NCI-H1694 (cell line): ENCODE measurements at regions not wholly inside any gene's neighbourhood (a gene's known extent, or its start where the extent isn't known, plus 50 kb on each side); places are given as distances from the start of the nearest gene placed in this dataset.
A peak's percentile ranks its signal among the peaks of the same experiment; 100 is the strongest.

Experiments used
- DNase-seq: peaks from one replicate; lab custom pipeline; 2025; lab: John Stamatoyannopoulos, UW

DNA sequence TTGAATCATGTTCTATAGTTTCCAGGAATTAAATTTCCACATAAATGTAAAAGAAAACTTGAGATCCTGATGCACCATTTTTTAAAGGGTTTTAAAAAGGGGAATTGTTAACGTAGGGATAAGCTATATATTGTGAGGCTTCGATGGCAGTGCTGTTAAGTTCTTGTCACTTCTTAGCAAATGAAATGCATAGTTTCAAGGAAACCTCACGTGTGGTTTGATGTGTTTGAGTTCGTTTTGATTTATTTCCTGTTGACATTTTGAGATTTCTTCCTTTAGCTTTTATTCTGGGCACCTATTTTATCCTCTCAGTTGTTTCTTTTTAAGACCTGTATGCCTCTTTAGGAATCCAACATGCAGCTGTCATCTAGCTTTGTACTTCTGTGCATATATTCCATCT, 301.0 kb downstream of the DOCK8 start:
- DNase-seq: no peak

DNA sequence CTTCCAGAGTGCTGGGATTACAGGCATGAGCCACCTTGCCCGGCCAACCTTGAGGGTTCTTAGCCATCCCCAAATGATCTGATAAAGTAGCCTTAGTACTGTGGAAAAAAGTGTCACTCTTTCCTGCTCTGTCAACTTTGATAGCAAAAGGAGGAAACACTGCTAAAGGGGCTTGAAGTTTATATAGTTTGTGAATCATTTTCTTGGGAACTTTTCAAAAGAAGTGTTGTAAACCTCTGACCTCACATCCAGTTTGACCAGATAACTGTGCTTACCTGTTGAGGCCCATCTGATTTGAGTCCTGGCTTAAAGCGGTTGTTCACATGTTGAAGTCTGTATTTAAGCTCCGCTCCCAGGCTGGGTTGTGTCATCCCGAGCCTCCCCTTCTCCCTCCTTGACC, 303.3 kb downstream of the DOCK8 start:
- no peak for DNase-seq

DNA sequence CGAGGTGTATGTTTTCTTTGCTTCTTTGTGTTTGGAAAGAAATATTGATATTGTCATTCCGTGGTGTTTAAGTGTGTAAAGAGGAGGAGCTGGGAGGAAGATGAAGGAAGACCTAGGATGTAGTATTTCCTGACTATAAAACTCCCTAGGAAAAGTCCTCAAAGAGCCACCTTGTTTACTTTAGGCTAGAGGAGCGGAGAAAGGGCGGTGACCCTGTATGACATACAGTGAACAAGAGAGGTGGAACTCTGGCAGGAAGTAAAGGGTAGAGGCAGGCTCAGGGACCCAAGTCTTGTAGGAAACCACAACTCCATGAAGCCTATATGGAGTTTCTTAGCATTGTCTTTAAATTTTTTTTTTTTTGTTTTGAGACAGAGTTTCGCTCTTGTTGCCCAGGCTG, 303.9 kb downstream of the DOCK8 start:
- no peak for DNase-seq

DNA sequence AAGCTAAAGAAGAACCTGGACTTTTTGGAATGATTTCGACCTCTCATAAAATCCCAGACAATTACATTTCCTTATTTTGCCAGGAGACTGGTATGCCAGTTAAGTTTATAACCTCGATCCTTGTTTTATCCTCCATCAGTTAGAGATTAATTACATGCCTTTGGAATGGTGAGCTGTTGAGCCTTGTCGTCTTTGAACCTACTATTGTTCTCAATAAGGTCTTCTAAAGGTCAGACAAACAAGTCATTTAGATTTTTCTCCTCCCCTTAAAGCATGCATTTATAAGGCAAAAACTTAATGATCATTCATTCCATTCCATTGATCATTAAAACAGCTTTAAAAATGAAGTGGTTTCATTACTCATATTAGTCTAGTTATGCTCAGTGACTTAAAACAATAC, 304.9 kb downstream of the DOCK8 start:
- no peak for DNase-seq

DNA sequence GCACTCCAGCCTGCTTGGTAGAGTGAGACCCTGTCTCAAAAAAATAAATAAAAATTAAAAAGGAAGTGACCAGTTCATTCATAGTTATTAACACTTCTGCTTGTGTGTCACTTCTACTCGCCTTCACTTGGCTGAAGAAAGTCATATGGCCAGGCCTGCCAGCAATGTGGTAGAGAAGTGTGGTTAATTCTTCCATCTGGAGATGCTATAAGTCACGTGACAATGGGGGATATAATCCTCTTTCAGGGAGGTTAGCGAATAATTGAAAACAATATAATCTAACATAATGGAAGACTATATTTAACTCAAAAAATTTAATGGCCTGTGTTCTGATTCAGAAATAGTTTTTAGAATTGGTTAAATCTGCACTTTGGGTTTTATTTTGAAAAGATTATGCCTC, 305.6 kb downstream of the DOCK8 start:
- no peak for DNase-seq

DNA sequence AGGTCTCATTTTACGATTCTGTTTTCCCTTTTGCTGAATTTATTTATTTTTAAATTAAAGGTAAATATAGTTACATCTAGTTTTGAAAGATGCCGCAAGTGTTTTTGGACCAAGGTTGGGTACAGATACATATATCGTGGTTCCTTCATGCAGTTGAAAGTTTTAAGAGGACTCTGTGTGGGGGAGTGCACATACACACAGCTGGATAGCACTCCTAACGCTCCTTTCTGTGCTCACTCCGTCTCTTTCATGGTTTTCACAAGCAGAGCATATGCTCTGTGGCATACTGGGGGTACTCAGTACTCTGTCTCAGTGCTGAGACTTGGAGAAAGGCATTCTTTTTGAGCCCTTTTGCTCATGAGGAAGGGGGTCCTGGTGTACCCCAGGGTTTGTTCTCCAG, 307.5 kb downstream of the DOCK8 start:
- DNase-seq: no peak

DNA sequence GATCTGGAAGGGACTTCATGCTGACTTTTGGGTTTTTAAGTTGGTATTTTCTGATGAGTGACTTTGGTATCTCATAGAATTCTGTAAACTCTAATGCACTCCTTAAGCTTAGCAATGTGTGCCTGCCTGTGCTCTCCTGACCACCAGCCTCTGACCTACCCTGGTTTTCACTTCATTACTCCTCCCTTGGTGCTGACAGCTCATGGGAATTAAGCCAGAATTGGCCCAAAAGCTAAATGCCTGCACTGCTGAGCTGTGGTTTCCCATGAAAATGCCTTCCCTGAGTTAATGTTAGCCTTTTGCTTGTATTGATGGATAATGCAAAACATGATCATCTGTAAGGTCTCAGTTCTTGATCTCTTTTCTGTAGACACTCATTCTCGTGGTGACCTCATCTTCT, 308.0 kb downstream of the DOCK8 start:
- no peak for DNase-seq

DNA sequence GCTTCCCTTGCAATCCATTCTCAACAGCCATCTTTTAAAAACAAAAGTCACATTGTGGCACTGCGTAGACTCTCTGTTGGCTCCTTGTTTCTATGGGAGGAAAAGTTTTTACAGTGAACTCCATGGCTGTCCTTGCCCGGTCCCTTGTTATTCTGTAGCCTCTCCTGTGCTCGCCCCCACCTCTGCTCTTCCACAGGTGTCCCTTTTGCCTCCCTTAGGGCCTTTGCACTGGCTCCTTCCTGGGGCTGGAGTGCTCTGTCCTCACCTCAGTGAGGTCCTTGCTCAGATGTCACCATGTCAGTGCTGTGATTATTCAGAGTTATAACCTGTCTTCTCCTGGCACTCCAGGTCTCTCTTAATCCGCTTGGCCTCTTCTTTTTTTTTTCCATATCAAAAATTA, 308.8 kb downstream of the DOCK8 start:
- DNase-seq: no peak

DNA sequence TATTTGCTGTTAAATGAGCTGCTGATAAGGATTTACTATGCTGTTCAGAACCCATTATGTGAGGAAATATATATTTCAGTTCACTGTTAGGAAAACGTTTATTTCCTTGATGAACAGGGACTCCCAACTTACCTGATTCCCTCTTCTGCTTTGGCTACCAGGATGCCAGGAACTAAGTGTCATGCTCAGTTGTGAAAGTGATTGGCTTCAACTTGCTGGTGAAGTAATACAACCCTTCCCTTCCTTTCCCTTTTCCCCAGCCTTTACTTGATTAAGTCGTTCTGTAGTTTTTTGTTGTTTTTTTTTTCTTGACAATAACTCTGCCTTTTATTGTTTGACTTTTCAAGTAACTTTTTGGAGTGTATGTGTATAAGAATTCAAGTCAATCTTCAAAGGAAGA, 309.3 kb downstream of the DOCK8 start:
- no peak for DNase-seq

DNA sequence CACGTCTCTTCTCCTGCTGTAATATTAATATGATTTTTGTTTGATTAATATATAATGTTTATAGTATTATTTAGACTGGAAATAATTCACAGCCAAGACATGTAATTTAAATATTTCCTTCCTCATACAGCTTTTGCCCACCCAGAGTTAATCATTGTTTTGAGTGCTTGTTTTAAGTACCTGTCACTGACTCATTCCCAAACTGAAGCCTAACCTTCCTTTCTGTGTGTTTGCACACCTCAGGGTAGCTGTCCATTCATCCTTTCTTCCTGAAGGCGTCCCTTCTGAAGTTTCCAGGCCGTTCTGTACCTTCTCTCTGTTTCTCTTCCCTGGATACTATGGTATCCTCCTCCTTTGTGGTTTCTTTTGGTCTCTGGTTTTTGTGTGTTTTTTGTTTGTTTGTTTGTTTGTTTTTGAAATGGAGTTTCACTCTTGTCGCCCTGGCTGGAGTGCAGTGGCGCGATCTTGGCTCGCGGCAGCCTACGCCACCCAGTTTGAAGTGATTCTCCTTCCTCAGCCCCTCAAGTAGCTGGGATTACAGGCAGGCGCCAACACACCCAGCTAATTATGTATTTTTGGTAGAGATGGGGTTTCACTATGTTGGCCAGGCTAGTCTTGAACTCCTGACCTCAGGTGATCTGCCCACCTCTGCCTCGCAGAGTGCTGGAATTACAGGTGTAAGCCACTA, 312.4 kb downstream of the DOCK8 start:
- no peak for DNase-seq

DNA sequence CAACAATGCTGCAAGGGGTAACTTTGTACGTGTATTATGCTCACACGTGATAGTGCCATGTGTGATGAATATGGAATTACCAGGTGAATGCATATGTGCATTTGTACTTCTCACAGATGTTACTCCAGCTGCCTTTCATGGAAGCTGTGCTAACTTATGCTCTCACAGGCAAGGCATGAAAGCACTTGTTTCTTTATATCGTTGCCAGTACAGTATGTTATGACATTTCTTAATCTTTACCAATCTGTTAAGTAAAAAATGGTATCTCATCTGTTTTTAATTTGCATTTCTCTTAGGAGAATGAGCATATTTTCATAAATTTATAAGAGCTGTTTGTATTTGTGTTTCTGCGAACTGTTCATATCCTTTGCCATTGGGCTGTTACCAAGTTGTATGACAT, 311.8 kb upstream of the DMRT1 start:
- DNase-seq: no peak

DNA sequence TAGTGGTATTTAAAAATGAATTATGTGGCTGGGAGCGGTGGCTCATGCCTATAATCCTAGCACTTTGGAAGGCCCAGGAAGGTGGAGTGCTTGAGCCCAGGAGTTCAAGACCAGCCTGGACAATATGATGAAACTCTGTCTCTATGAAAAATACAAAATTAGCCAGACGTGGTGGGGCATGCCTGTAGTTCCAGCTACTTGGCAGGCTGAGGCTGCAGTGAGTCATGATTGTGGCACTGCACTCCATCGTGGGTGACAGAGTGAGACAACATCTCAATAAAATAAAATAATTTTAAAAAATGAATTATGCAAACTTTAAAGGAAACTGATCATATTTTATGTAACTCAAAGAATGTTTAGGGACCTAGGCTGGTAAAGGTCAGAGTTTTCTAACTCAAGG, 310.8 kb upstream of the DMRT1 start:
- peak; percentile 26 for DNase-seq

DNA sequence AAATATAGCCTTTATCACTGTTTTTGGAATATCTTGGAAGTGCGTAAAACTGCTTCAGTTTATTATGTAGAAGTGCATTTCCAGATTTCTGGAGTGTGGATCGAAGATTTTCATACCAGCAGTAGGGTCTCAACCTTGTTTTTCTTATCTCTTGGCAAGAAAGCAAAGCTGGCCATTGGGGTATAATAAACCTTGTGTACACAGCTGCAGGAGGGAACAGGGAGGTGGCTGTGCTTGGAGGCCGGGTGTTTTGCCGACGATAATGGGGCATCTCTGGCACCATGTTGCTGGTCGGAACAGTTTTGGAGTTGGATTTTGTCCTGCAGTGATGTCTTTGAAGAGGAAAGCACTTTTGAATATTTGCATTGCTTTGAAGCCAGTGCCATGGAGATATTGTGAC, 308.8 kb upstream of the DMRT1 start:
- no peak for DNase-seq

DNA sequence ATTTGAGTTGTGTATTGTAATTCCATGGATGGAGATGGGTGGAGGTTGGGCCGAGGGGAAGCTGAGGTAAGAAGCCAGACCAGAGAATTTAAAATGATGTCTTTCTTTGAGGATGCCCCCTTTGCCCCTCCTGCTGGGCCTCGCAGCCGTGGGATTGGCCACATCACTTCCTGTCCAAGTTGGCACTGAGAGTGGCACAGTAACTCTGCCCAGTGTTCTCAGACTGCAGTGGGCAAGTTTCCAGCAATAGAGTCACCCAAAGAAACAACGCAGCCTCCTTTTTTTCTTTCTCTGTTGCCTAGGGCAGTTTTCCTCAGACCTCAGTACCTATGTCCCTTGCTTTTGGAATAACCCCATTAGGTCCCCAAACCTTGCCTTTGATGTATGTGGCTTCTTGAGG, 306.6 kb upstream of the DMRT1 start:
- no peak for DNase-seq

DNA sequence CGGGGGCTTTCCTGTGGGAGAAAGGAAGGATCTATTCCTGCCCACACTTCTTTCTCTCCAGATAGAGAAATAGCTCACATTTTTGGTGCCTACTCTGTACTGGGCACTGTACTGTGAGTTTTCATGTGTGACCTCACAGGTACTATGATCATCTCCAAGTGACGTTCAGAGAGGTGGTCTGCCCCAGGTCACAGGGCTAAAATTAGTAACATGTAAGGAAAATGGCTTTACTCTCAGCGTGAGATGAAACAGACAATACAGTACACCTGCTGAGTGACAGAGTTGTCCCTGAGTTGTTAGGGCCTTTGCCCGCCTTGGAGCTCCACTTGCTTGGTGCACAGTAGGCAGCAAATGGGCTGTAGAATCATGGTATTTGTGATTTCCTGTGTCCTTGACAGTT, 306.1 kb upstream of the DMRT1 start:
- no peak for DNase-seq

DNA sequence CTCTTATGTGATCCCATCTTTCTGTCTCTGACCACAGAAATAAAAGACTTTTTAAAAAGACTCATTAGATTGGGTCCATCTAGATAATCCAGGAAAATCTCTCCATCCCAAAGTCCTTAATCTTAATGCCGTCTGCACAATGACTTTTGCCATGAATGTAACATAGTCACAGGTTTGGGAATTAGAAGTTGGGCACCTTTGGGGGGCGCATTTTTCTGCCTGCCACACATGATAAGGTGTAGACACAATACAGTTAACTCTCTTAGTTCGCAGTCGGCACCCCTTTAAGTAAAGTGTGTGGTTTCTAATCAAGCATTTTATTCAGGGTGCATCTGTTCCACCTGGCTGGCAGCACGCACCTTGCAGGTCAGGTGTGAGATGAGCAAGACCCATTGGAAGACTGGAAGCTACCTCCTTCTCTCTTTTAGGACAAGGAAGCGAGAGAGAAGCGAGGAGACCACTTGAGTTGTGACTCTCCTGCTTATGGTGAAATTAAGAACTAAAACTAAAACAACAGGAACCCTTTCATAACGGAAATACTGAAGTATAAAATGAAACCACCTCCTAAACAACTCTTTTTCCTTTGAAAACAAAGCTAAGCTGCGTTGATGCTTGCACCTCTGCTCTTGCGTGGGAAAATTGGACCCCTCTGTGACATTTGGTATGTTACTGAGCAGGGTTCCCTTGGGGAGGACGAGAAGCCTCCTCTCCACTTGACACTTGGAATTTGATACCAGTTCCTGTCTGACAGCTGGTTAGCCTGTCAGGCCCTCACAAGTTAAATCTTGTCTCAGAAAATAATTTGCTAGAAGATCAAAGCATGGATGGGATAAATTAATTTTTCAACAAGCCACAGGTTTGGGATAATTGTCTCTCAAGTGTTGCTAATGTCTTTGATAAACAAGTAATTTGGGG, 304.6 kb upstream of the DMRT1 start:
- DNase-seq: peak; percentile 73

DNA sequence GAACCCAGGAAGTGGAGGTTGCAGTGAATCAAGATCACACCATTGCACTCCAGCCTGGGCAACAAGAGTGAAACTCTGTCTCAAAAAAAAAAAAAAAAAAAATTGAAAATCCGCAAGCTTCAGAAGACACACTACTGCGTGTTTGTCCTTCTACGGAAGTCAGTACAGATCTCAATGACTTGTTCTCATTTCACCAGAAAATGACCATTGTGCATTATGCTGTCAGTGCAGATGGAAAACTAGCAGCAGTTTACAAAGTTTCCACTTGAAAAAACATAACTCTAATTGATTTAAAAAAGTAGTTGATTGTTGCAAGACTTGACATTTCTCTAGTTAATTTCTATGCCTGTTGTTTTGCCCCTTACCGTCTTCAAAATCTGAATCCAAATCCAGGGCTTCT, 298.0 kb upstream of the DMRT1 start:
- DNase-seq: no peak

DNA sequence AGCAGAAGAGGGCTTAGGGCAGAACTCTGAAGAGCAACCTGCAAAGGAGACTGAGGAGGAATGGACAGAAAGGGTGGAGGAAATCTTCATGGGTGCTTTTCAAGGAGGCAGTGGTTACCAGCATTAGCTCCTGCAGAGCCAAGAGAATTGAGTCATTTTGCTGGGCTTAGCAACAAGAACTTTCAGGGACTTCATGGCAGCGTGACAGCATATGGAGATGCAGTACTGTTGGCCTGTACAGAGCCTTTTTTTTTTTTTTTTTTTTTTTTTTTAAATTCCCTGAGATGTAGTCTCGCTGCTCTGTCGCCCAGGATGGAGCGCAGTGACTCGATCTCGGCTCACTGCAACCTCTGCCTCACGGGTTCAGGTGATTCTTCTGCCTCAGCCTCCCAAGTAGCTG, 296.0 kb upstream of the DMRT1 start:
- no peak for DNase-seq

DNA sequence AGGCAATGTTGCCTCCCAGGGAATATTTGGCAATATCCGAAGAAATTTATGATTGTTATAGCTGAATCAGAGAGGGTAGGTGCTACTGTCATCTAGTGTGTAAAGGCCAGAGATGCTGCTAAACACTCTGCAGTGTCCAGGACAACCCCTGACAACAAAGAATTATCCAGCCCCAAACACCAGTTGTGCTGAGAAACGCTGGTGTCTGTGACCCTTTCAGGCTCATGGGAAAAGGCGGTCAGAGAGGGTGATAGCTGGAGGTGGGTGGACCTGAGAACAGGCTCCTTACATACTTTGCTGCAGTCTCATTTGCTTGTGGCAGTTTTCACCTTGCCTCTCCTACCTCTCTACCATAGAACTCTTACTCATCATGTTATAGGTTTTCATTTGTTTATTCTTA, 295.3 kb upstream of the DMRT1 start:
- no peak for DNase-seq

DNA sequence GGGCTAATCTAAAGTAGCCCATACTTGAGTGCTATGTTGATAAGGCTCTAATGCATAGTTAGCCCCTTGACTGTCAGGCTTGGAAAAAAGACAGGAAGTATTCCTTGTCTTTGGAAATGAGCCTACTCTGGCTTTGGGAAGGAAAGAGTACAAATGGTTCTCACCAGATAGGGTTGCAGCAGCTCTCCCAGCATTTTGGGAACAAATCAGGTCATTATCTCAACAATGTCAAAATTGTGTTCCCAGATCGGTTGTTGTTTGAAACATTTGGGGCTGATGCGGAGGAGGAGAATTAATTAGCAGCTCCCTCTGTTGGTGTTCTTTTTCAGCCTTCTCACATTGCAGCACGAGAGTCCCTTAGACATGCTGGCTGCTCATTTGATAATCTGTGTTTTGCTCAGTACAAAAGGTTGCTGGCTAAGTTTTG, 294.7 kb upstream of the DMRT1 start:
- DNase-seq: peak; percentile 59

DNA sequence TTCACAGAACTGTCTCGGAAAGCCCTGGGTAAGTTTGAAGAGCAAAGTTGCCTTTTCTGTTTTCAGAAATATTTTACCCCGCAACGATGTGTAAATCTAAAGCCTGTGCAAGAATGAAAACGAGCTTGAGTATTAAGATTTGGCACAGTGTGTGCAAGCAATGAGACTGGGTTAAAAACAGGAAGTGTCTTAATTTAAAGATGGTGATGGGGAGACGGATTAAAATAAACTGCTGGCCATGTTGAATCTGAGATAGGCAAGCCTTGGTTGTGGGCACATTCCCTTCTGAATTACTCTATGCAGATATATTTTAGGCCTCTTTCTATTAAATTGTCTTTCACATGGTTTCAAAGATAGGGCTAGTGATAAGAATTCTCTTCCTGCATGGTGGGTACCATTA, 294.2 kb upstream of the DMRT1 start:
- DNase-seq: no peak

DNA sequence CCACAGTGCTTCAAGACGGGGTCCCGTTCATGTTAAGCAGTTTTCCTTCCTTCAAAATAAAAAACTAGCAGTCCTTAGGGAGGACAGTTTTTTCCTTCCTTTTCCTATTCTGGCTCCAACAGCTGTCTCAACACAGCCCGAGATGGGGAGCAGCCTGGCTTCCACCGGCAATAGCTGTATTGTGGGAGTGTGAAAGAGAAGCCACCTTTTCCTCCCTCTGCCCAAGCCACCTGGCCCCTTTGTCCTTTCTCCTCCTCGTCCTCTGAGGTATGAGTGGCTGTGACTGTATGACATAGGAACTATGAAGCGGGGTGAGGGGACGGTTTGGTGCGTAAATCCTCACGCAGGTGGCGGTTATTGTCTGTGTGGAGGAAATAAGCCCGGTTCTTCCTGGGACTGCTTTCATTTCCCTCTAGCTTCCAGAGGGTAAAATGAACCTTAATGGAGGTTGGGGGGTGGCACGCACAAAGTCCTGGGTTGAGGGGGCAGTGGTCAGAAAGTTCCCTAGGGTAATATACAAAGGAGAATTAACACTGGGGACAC, 292.0 kb upstream of the DMRT1 start:
- DNase-seq: no peak

DNA sequence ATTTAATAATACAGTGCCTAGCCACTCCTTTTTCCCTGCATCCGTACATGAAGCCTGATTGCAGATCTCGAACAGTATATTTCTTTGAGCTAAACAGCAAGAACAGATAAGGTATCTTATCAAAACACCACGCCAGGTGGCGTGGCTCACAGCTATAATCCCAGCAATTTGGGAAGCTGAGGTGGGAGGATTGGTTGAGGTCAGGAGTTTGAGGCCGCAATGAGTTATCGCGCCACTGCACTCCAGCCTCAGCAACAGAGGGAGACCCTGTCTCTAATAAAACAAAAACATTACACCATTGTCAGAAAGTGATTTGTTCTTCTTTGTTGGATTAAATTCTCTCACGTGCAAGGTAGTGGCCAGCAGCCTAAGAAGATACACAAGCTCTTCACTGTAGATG, 291.2 kb upstream of the DMRT1 start:
- DNase-seq: no peak
